HEK293 (cell line): ENCODE measurements at regions not wholly inside any gene's neighbourhood (a gene's known extent, or its start where the extent isn't known, plus 50 kb on each side); places are given as distances from the start of the nearest gene placed in this dataset.

Experiments
- CTCF ChIA-PET: fragments of 350-600 bp; formaldehyde crosslinking; extraction: SDS; loops from one replicate; lab custom pipeline; 2021; ENCODE audit warnings: antibody characterized with exemption; lab: Yijun Ruan, JAX
- POLR2A ChIA-PET: fragments of 300-600 bp; formaldehyde crosslinking; extraction: SDS; loops from one replicate; lab custom pipeline; 2020; ENCODE audit warnings: antibody characterized with exemption, inconsistent platforms; lab: Yijun Ruan, JAX
- H3K27ac ChIP-seq: fragments of 200-500 bp; sonication (Bioruptor generic); 2 replicates; pipeline ENCODE4 v1.5.1; 2014; ENCODE audit warnings: low read depth, low read length, control low read depth, inconsistent platforms; ENCODE audit errors: extremely low read depth
- H3K36me3 ChIP-seq, 2 experiments: fragments of 200-500 bp in 1 of 2; sonication (Bioruptor generic) in 1 of 2; 1 replicate in 1 of 2; 2 replicates in 1 of 2; pipeline ENCODE4 v1.5.1; 2014 to 2017; ENCODE audit warnings: inconsistent platforms in 2 of 2, low read length in 2 of 2; ENCODE audit not compliant: control insufficient read depth in 2 of 2, insufficient read depth in 1 of 2
- H3K4me1 ChIP-seq: fragments of 200-500 bp; sonication (Bioruptor generic); 2 replicates; pipeline ENCODE4 v1.5.1; 2014; ENCODE audit warnings: mild to moderate bottlenecking, low read length, inconsistent platforms; ENCODE audit not compliant: control insufficient read depth, insufficient read depth
- H3K4me3 ChIP-seq: 2 replicates; pipeline ENCODE4 v1.5.1; 2011; ENCODE audit warnings: low read depth, mild to moderate bottlenecking, control low read depth, low read length, moderate library complexity
- H3K9me3 ChIP-seq: fragments of 200-500 bp; sonication (Bioruptor generic); 2 replicates; pipeline ENCODE4 v1.5.1; 2014; ENCODE audit warnings: low read depth, low read length, inconsistent platforms; ENCODE audit not compliant: control insufficient read depth, insufficient read depth
- BCL11A ChIP-seq: fragments of 450-650 bp; formaldehyde crosslinking; IDR thresholded peaks from 2 replicates; pipeline ENCODE4 v1.5.1; 2016; ENCODE audit warnings: low read depth, missing biosample characterization, missing genetic modification characterization
- BCL6B ChIP-seq: fragments of 450-650 bp; formaldehyde crosslinking; IDR thresholded peaks from 2 replicates; pipeline ENCODE4 v1.5.1; 2017; ENCODE audit warnings: missing biosample characterization, missing genetic modification characterization
- KLF9 ChIP-seq: fragments of 450-650 bp; formaldehyde crosslinking; IDR thresholded peaks from 2 replicates; pipeline ENCODE4 v1.5.1; 2016; ENCODE audit warnings: missing biosample characterization, missing genetic modification characterization, low read depth
- TRIM28 ChIP-seq: IDR thresholded peaks from 2 replicates; pipeline ENCODE4 v1.6.1; 2011; ENCODE audit warnings: low read length, control low read depth, borderline replicate concordance
- ZBTB8A ChIP-seq: fragments of 450-650 bp; formaldehyde crosslinking; IDR thresholded peaks from 2 replicates; pipeline ENCODE4 v1.5.1; 2016; ENCODE audit warnings: missing biosample characterization, missing genetic modification characterization
- ZFP37 ChIP-seq: fragments of 450-650 bp; formaldehyde crosslinking; IDR thresholded peaks from 2 replicates; pipeline ENCODE4 v1.5.1; 2016; ENCODE audit warnings: missing biosample characterization, missing genetic modification characterization
- ZNF112 ChIP-seq: fragments of 450-650 bp; formaldehyde crosslinking; IDR thresholded peaks from 2 replicates; pipeline ENCODE4 v1.5.0; 2017; ENCODE audit warnings: missing biosample characterization, missing genetic modification characterization
- ZNF121 ChIP-seq: fragments of 450-650 bp; formaldehyde crosslinking; IDR thresholded peaks from 2 replicates; pipeline ENCODE4 v1.5.1; 2016; ENCODE audit warnings: missing biosample characterization, missing genetic modification characterization
- ZNF140 ChIP-seq: fragments of 450-650 bp; formaldehyde crosslinking; IDR thresholded peaks from 2 replicates; pipeline ENCODE4 v1.5.1; 2016; ENCODE audit warnings: missing biosample characterization, missing genetic modification characterization
- ZNF16 ChIP-seq: fragments of 450-650 bp; formaldehyde crosslinking; IDR thresholded peaks from 2 replicates; pipeline ENCODE4 v1.5.1; 2016; ENCODE audit warnings: low read depth, missing biosample characterization, missing genetic modification characterization
- ZNF202 ChIP-seq: fragments of 450-650 bp; formaldehyde crosslinking; IDR thresholded peaks from 2 replicates; pipeline ENCODE4 v1.5.1; 2016; ENCODE audit warnings: missing biosample characterization, missing genetic modification characterization, borderline replicate concordance
- ZNF26 ChIP-seq: fragments of 450-650 bp; formaldehyde crosslinking; IDR thresholded peaks from 2 replicates; pipeline ENCODE4 v1.5.1; 2016; ENCODE audit warnings: missing biosample characterization, missing genetic modification characterization
- ZNF266 ChIP-seq: fragments of 450-650 bp; formaldehyde crosslinking; IDR thresholded peaks from 2 replicates; pipeline ENCODE4 v1.5.1; 2016; ENCODE audit warnings: missing biosample characterization, missing genetic modification characterization, low read depth
- ZNF280D ChIP-seq: fragments of 450-650 bp; formaldehyde crosslinking; IDR thresholded peaks from 2 replicates; pipeline ENCODE4 v1.5.1; 2016; ENCODE audit warnings: missing biosample characterization, missing genetic modification characterization
- ZNF37A ChIP-seq: fragments of 450-650 bp; IDR thresholded peaks from 2 replicates; pipeline ENCODE4 v1.5.1; 2018; ENCODE audit warnings: missing biosample characterization, missing genetic modification characterization
- ZNF398 ChIP-seq: fragments of 450-650 bp; formaldehyde crosslinking; IDR thresholded peaks from 2 replicates; pipeline ENCODE4 v1.5.1; 2017; ENCODE audit warnings: missing biosample characterization, missing genetic modification characterization
- ZNF544 ChIP-seq: fragments of 450-650 bp; formaldehyde crosslinking; IDR thresholded peaks from 2 replicates; pipeline ENCODE4 v1.5.0; 2017; ENCODE audit warnings: missing biosample characterization, missing genetic modification characterization
- ZNF560 ChIP-seq: fragments of 450-650 bp; formaldehyde crosslinking; IDR thresholded peaks from 2 replicates; pipeline ENCODE4 v1.5.1; 2017; ENCODE audit warnings: missing biosample characterization, missing genetic modification characterization, borderline replicate concordance
- ZNF645 ChIP-seq: fragments of 450-650 bp; formaldehyde crosslinking; IDR thresholded peaks from 2 replicates; pipeline ENCODE4; 2016; ENCODE audit warnings: missing biosample characterization, missing genetic modification characterization
- ZNF670 ChIP-seq: fragments of 450-650 bp; formaldehyde crosslinking; IDR thresholded peaks from 2 replicates; pipeline ENCODE4 v1.5.1; 2016; ENCODE audit warnings: missing biosample characterization, missing genetic modification characterization, low read depth
- ZNF692 ChIP-seq: fragments of 450-650 bp; formaldehyde crosslinking; IDR thresholded peaks from 2 replicates; pipeline ENCODE4 v1.5.1; 2016; ENCODE audit warnings: missing biosample characterization, missing genetic modification characterization
- ZNF792 ChIP-seq: fragments of 450-650 bp; formaldehyde crosslinking; IDR thresholded peaks from 2 replicates; pipeline ENCODE4 v1.5.1; 2016; ENCODE audit warnings: missing biosample characterization, missing genetic modification characterization

GRCh38 chr17:33776903-33777302 lies 478.2 kb upstream of the CCL2 start:
- ChIA-PET POLR2A (no interaction called here), CTCF (interaction anchor here (0.6 to 5.0 kb wide), 5 partner anchors 151 to 677 kb away, joined by 3 to 52 read pairs (median 3); no protein-coding TSS in a partner anchor)
- Histone ChIP-seq H3K4me3 (no peak overlapping the region), H3K9me3 (no peaks in the 10 kb centered on the region), H3K27ac (no peak overlapping the region), H3K36me3 (no peaks in the 10 kb centered on the region), H3K4me1 (no peaks in the 10 kb centered on the region)
- TF ChIP-seq ZBTB8A (tag by site-specific recombination): no peak
- TF ChIP-seq ZNF645 (tag by site-specific recombination): no peak
- no peak for TF ChIP-seq ZNF202 (tag by site-specific recombination)

GRCh38 chr17:33777674-33778073 lies 477.4 kb upstream of the CCL2 start:
- Histone ChIP-seq H3K9me3 (no peaks in the 10 kb centered on the region), H3K4me3 (no peak overlapping the region), H3K36me3 (no peaks in the 10 kb centered on the region), H3K4me1 (no peaks in the 10 kb centered on the region), H3K27ac (no peak overlapping the region)
- ChIA-PET CTCF (interaction anchor here (0.7 to 5.0 kb wide), 12 partner anchors 9 to 584 kb away, joined by 3 to 52 read pairs (median 6); no protein-coding TSS in a partner anchor), POLR2A (no interaction called here)
- no peak for TF ChIP-seq ZNF140 (tag by site-specific recombination)
- TF ChIP-seq ZNF280D (tag by site-specific recombination): no peak
- no peak for TF ChIP-seq ZNF16 (tag by site-specific recombination)
- no peak for TF ChIP-seq ZNF560 (tag by site-specific recombination)
- no peak for TF ChIP-seq TRIM28
- TF ChIP-seq ZNF112: no peak
- TF ChIP-seq ZNF792: no peak
- TF ChIP-seq BCL11A (tag by site-specific recombination): no peak
- TF ChIP-seq ZNF692 (tag by site-specific recombination): no peak
- no peak for TF ChIP-seq ZNF670 (tag by site-specific recombination)
- no peak for TF ChIP-seq ZNF544
- no peak for TF ChIP-seq KLF9 (tag by site-specific recombination)
- TF ChIP-seq ZNF37A (tag by site-specific recombination): no peak
- TF ChIP-seq ZNF121: no peak
- TF ChIP-seq ZNF398 (tag by site-specific recombination): no peak
- TF ChIP-seq BCL6B (tag by site-specific recombination): no peak
- no peak for TF ChIP-seq ZNF26 (tag by site-specific recombination)
- no peak for TF ChIP-seq ZNF266 (tag by site-specific recombination)
- TF ChIP-seq ZFP37 (tag by site-specific recombination): no peak
